Right lobe of liver (tissue), 4 donors: ENCODE measurements at regions not wholly inside any gene's neighbourhood (a gene's known extent, or its start where the extent isn't known, plus 50 kb on each side); places are given as distances from the start of the nearest gene placed in this dataset.

ENCODE experiments used
- POLR2A ChIP-seq: fragments of 450-650 bp; IDR thresholded peaks from one replicate; pipeline ENCODE4 v1.6.1; 2017; ENCODE audit warnings: antibody characterized with exemption, mild to moderate bottlenecking
- TF ChIP-seq, protein P1 (sequence below), 4 donors: fragments of 200-600 bp in 3 of 4; fragments of 450-650 bp in 1 of 4; IDR thresholded peaks; one replicate each; pipeline versions ENCODE4 v1.5.1 to v1.8.0; 2016 to 2022; ENCODE audit warnings: antibody characterized with exemption in 4 of 4, mild to moderate bottlenecking in 2 of 4
- donor health status: DM: no; HTN: no; CAD: no.
- donor health status: DM: no; HTN: no; CAD: no.
- donor health status: DM: no; HTN: yes; CAD: no.

DNA sequence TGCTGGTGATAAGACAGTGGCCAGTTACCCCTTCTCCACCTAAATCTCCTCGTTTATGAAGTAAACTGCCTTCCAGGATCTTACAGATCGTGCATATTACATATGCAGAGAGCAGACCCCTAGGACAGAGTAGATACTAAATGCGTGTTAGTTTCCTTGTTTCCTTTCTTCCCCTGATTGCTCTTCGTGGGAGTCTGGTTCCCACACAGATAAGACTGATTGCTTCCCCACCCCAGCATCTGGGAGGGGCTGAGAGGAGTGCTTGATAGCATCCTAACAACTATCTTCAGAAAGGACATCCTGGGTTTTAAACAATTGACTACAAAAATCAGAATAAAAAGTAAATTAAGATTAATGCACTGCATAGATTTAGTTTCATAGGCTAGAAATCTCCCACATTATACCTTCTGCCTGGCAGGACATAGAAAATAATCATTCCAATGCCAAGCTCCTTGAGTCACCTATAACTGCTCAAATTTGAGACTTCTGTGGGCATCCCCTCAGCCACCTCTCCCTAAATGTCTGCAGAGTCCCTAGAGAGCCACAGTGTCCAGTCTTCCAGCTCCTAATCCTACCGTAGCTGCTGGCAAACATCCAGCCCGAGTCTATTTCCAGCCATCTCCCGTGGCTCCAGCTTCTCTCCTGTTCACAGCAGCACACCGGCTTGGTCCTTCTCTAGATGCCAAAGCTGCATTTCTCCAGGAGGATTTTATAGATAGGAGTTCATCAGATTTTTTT is 128.3 kb downstream of the LRRC30 start:
- TF ChIP-seq, protein P1, sequence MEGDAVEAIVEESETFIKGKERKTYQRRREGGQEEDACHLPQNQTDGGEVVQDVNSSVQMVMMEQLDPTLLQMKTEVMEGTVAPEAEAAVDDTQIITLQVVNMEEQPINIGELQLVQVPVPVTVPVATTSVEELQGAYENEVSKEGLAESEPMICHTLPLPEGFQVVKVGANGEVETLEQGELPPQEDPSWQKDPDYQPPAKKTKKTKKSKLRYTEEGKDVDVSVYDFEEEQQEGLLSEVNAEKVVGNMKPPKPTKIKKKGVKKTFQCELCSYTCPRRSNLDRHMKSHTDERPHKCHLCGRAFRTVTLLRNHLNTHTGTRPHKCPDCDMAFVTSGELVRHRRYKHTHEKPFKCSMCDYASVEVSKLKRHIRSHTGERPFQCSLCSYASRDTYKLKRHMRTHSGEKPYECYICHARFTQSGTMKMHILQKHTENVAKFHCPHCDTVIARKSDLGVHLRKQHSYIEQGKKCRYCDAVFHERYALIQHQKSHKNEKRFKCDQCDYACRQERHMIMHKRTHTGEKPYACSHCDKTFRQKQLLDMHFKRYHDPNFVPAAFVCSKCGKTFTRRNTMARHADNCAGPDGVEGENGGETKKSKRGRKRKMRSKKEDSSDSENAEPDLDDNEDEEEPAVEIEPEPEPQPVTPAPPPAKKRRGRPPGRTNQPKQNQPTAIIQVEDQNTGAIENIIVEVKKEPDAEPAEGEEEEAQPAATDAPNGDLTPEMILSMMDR (IDR thresholded peaks at IDR 0.05): no peak
- no peak for TF ChIP-seq POLR2A
